HFFc6 (cell line): ENCODE measurements at regions not wholly inside any gene's neighbourhood (a gene's known extent, or its start where the extent isn't known, plus 50 kb on each side); places are given as distances from the start of the nearest gene placed in this dataset.

ENCODE experiments used
- DNase-seq: peaks from one replicate; pipeline ENCODE4 v3.0.0-alpha.2; 2018
- H3K27ac Mint-ChIP-seq: 2 replicates; pipeline ENCODE4 v1.8.0; 2020; ENCODE audit warnings: mild to moderate bottlenecking, mixed read lengths
- H3K27me3 Mint-ChIP-seq: 2 replicates; pipeline ENCODE4 v1.8.0; 2021; ENCODE audit warnings: mild to moderate bottlenecking, moderate library complexity, mixed read lengths; ENCODE audit not compliant: insufficient read depth
- H3K36me3 Mint-ChIP-seq: 2 replicates; pipeline ENCODE4 v1.8.0; 2021; ENCODE audit warnings: low read depth, mixed read lengths
- H3K4me1 Mint-ChIP-seq: 2 replicates; pipeline ENCODE4 v1.8.0; 2020; ENCODE audit warnings: low read depth, mixed read lengths
- H3K4me3 Mint-ChIP-seq: 2 replicates; pipeline ENCODE4 v1.8.0; 2020; ENCODE audit warnings: mild to moderate bottlenecking, moderate library complexity, mixed read lengths
- H3K9me3 Mint-ChIP-seq: 2 replicates; pipeline ENCODE4 v1.8.0; 2020; ENCODE audit warnings: mild to moderate bottlenecking, mixed read lengths
- TF ChIP-seq, protein P1 (sequence below): fragments of 200-600 bp; sonication (generic); IDR thresholded peaks from 2 replicates; pipeline ENCODE4 v1.5.0; 2021; ENCODE audit warnings: antibody characterized with exemption, mild to moderate bottlenecking

- Mint-ChIP-seq H3K27ac (no peak overlapping the region), H3K4me3 (no peak overlapping the region), H3K36me3 (no peaks in the 10 kb centered on the region), H3K4me1 (no peaks in the 10 kb centered on the region; the same call in 1 of the 2 replicates), H3K9me3 (no peaks in the 10 kb centered on the region), H3K27me3 (peaks cover 4% of the 10 kb centered on the region)
- TF ChIP-seq, protein P1, sequence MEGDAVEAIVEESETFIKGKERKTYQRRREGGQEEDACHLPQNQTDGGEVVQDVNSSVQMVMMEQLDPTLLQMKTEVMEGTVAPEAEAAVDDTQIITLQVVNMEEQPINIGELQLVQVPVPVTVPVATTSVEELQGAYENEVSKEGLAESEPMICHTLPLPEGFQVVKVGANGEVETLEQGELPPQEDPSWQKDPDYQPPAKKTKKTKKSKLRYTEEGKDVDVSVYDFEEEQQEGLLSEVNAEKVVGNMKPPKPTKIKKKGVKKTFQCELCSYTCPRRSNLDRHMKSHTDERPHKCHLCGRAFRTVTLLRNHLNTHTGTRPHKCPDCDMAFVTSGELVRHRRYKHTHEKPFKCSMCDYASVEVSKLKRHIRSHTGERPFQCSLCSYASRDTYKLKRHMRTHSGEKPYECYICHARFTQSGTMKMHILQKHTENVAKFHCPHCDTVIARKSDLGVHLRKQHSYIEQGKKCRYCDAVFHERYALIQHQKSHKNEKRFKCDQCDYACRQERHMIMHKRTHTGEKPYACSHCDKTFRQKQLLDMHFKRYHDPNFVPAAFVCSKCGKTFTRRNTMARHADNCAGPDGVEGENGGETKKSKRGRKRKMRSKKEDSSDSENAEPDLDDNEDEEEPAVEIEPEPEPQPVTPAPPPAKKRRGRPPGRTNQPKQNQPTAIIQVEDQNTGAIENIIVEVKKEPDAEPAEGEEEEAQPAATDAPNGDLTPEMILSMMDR, result no peak
- DNase-seq, result no peak
These were observed 191.6 kb downstream of the PTPRC start for GRCh38 chr1:198830412-198830811.

DNA sequence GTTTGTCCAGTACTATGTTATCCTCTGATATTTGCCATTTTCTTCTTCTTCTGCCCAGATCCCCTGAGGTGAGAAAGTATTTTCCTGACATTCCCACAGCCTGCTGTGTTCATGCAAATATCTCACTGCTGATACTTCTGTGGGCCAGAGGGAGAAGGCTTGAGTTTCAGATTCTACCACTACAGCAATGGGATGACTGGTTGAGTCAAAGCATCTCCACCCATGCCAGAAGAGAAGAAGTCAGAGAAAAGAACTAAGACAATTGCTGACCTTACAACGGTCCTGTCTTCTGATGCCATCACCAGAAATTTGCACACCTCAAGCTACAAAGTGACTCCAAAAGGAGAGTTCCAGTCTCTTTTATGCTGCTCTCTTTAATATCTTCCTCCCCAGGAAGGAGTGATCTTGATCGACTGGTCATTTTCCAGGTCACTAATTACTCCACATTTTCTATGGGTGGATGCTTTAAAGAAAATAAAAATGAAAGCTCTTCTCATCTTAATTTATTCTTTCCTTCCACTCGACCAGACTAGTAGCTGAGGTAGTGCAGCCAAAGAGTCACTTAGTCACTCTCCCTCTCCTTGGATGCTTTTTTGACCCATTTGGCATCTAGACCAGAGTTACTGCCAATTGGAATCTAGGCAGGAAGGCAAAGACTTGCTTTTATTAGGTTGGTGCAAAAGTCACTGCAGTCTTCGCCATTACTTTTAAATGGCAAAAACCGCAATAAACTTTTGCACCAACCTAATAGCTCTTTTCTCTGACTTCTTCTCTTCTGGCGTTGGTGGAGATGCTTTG is 195.1 kb downstream of the PTPRC start:
- no peak overlapping the region for H3K27ac Mint-ChIP-seq
- TF ChIP-seq, protein P1, result no peak

GRCh38 chr1:198837278-198838021 is 198.6 kb downstream of the PTPRC start:
- no peak overlapping the region for H3K4me3 Mint-ChIP-seq
- H3K36me3 Mint-ChIP-seq, result peaks cover 5% of the 10 kb centered on the region; the same call in 1 of the 2 replicates
- no peaks in the 10 kb centered on the region for H3K9me3 Mint-ChIP-seq
- H3K4me1 Mint-ChIP-seq, result no peaks in the 10 kb centered on the region; the same call in 1 of the 2 replicates
- no peak overlapping the region for H3K27ac Mint-ChIP-seq
- no peak for DNase-seq
- TF ChIP-seq, protein P1, result no peak
- H3K27me3 Mint-ChIP-seq, result peaks cover 3% of the 10 kb centered on the region; the same call in 1 of the 2 replicates

More for the DNA sequence above, 195.1 kb downstream of the PTPRC start:
- Mint-ChIP-seq H3K4me1 (no peaks in the 10 kb centered on the region; the same call in none of the 2 replicates), H3K4me3 (no peak overlapping the region), H3K36me3 (no peaks in the 10 kb centered on the region), H3K27me3 (peaks cover 3% of the 10 kb centered on the region), H3K9me3 (no peaks in the 10 kb centered on the region)
- no peak for DNase-seq

- peaks cover 3% of the 10 kb centered on the region; the same call in 1 of the 2 replicates for H3K27me3 Mint-ChIP-seq
- TF ChIP-seq, protein P1, result no peak
- peaks cover 5% of the 10 kb centered on the region; the same call in 1 of the 2 replicates for H3K36me3 Mint-ChIP-seq
- no peak for DNase-seq
- no peaks in the 10 kb centered on the region; the same call in 1 of the 2 replicates for H3K4me1 Mint-ChIP-seq
- H3K27ac Mint-ChIP-seq, result no peak overlapping the region
- no peak overlapping the region for H3K4me3 Mint-ChIP-seq
- H3K9me3 Mint-ChIP-seq, result no peaks in the 10 kb centered on the region
These were observed 199.1 kb downstream of the PTPRC start for GRCh38 chr1:198838022-198838342.

DNA sequence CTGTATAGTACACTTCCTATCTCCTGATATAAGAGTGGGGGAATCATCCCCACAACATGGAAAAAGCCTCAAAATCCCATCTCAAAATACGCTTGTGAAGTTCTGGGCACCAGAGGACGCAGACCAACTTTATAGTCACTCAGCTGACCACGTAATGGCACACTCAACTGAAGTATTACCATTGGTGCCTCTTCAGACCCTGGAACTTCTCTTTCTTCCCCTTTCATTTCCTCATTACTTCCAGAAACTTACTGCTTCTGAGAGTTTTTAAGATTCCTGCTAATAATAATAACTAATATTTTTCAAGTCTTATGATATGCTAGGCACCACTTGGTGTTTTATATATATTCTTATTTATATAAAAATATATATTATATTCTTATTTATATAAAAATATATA is 202.6 kb downstream of the PTPRC start:
- Mint-ChIP-seq H3K4me3 (no peak overlapping the region), H3K9me3 (no peaks in the 10 kb centered on the region), H3K36me3 (peaks cover 24% of the 10 kb centered on the region), H3K27ac (no peak overlapping the region), H3K27me3 (no peaks in the 10 kb centered on the region; the same call in 1 of the 2 replicates), H3K4me1 (peaks cover 14% of the 10 kb centered on the region)
- DNase-seq, result no peak
- TF ChIP-seq, protein P1, result no peak
